Trophoblast cell (in vitro differentiated cells and primary cell): ENCODE measurements at regions not wholly inside any gene's neighbourhood (a gene's known extent, or its start where the extent isn't known, plus 50 kb on each side); places are given as distances from the start of the nearest gene placed in this dataset.

ENCODE experiments used
- DNase-seq, 2 donors: peaks; one replicate each; pipeline ENCODE4 v3.0.0-alpha.2; 2016
- H2AFZ ChIP-seq: 2 replicates; pipeline ENCODE4 v1.6.1; 2013; ENCODE audit warnings: low read length, moderate library complexity, mild to moderate bottlenecking; ENCODE audit not compliant: insufficient read depth, poor library complexity
- H2AK5ac ChIP-seq: 2 replicates; pipeline ENCODE4 v1.6.1; 2013; ENCODE audit warnings: mild to moderate bottlenecking, low read length
- H2BK120ac ChIP-seq: 2 replicates; pipeline ENCODE4 v1.6.1; 2013; ENCODE audit warnings: low read length, mild to moderate bottlenecking, moderate library complexity; ENCODE audit not compliant: insufficient read depth, poor library complexity
- H2BK12ac ChIP-seq: 2 replicates; pipeline ENCODE4 v1.6.1; 2013; ENCODE audit warnings: mild to moderate bottlenecking, low read length, moderate library complexity
- H2BK5ac ChIP-seq: 2 replicates; pipeline ENCODE4 v1.6.1; 2013; ENCODE audit warnings: low read length, low read depth, moderate library complexity, mild to moderate bottlenecking; ENCODE audit not compliant: poor library complexity
- H3K14ac ChIP-seq: 2 replicates; pipeline ENCODE4 v1.6.1; 2013; ENCODE audit warnings: mild to moderate bottlenecking, low read length
- H3K18ac ChIP-seq: 2 replicates; pipeline ENCODE4 v1.6.1; 2013; ENCODE audit warnings: mild to moderate bottlenecking, low read length
- H3K23ac ChIP-seq: 2 replicates; pipeline ENCODE4 v1.6.1; 2013; ENCODE audit warnings: low read length
- H3K27ac ChIP-seq: 2 replicates; pipeline ENCODE4 v1.5.1; 2013; ENCODE audit warnings: low read depth, mild to moderate bottlenecking, inconsistent platforms, low read length, moderate library complexity
- H3K27me3 ChIP-seq: 2 replicates; pipeline ENCODE4 v1.6.1; 2013; ENCODE audit warnings: inconsistent platforms, mild to moderate bottlenecking, low read length, moderate library complexity; ENCODE audit not compliant: insufficient read depth
- H3K36me3 ChIP-seq, 2 experiments: 1 replicate in 1 of 2; 2 replicates in 1 of 2; pipeline ENCODE4 v1.6.1; 2013; ENCODE audit warnings: low read length in 2 of 2, mild to moderate bottlenecking in 2 of 2, moderate library complexity in 1 of 2; ENCODE audit not compliant: insufficient read depth in 2 of 2, control insufficient read depth in 1 of 2
- H3K4ac ChIP-seq: 2 replicates; pipeline ENCODE4 v1.6.1; 2013; ENCODE audit warnings: low read depth, mild to moderate bottlenecking, low read length, moderate library complexity
- H3K4me1 ChIP-seq, 2 experiments: 1 replicate in 1 of 2; 2 replicates in 1 of 2; pipeline ENCODE4 v1.6.1; 2013; ENCODE audit warnings: low read length in 2 of 2, mild to moderate bottlenecking in 2 of 2, moderate library complexity in 1 of 2; ENCODE audit not compliant: insufficient read depth in 2 of 2, control insufficient read depth in 1 of 2
- H3K4me2 ChIP-seq: 2 replicates; pipeline ENCODE4 v1.6.1; 2013; ENCODE audit warnings: inconsistent platforms, mild to moderate bottlenecking, low read length, moderate library complexity
- H3K4me3 ChIP-seq: 2 replicates; pipeline ENCODE4 v1.5.1; 2013; ENCODE audit warnings: mild to moderate bottlenecking, low read depth, low read length, inconsistent platforms
- H3K79me1 ChIP-seq: one replicate; pipeline ENCODE4 v1.6.1; 2013; ENCODE audit warnings: low read length
- H3K79me2 ChIP-seq: 2 replicates; pipeline ENCODE4 v1.6.1; 2013; ENCODE audit warnings: low read length, mild to moderate bottlenecking; ENCODE audit not compliant: control insufficient read depth, insufficient read depth, poor library complexity
- H3K9ac ChIP-seq: 2 replicates; pipeline ENCODE4 v1.6.1; 2013; ENCODE audit warnings: mild to moderate bottlenecking, low read length
- H3K9me3 ChIP-seq: 2 replicates; pipeline ENCODE4 v1.6.1; 2013; ENCODE audit warnings: low read depth, mild to moderate bottlenecking, control low read depth, inconsistent platforms, low read length; ENCODE audit not compliant: insufficient read depth
- H4K12ac ChIP-seq: 2 replicates; pipeline ENCODE4 v1.6.1; 2013; ENCODE audit warnings: low read depth, mild to moderate bottlenecking, low read length, moderate library complexity
- H4K8ac ChIP-seq: 2 replicates; pipeline ENCODE4 v1.6.1; 2013; ENCODE audit warnings: low read depth, mild to moderate bottlenecking, low read length, moderate library complexity
- H4K91ac ChIP-seq: one replicate; pipeline ENCODE4 v1.6.1; 2013; ENCODE audit warnings: low read depth, mild to moderate bottlenecking, low read length, moderate library complexity
- WGBS: extraction: QIAGEN DNeasy Blood & Tissue Kit; methylation state at CpG from one replicate; pipeline ENCODE4 v1.1.7; 2013; ENCODE audit warnings: missing lambda C conversion rate; ENCODE audit not compliant: insufficient read length, insufficient coverage; ENCODE audit errors: extremely low coverage; 5-methylcytosine and 5-hydroxymethylcytosine counted together

- Histone ChIP-seq H4K8ac (no peak overlapping the region), H3K14ac (no peak overlapping the region), H3K27ac (no peak overlapping the region), H3K23ac (no peak overlapping the region), H2AK5ac (no peak overlapping the region), H3K4me1 (no peaks in the 10 kb centered on the region), H3K27me3 (no peaks in the 10 kb centered on the region), H4K12ac (no peak overlapping the region), H3K4me3 (no peak overlapping the region), H4K91ac (no peak overlapping the region), H3K36me3 (no peaks in the 10 kb centered on the region), H3K9me3 (no peaks in the 10 kb centered on the region), H3K79me1 (no peaks in the 10 kb centered on the region), H3K4ac (no peak overlapping the region), H3K9ac (no peak overlapping the region), H2BK12ac (no peak overlapping the region), H3K18ac (no peak overlapping the region), H2BK5ac (no peak overlapping the region), H2BK120ac (no peak overlapping the region), H3K79me2 (no peaks in the 10 kb centered on the region), H3K4me2 (no peak overlapping the region), H2AFZ (no peak overlapping the region)
- DNase-seq, result no peak
- WGBS, result no CpG with 5 or more reads among the region's 4 CpGs
Measured at GRCh38 chr13:47232516-47232915, 335.7 kb upstream of the HTR2A start.

GRCh38 chr13:47230155-47230554 lies 333.3 kb upstream of the HTR2A start:
- Histone ChIP-seq H3K4me3 (no peak overlapping the region), H3K18ac (no peak overlapping the region), H3K27me3 (no peaks in the 10 kb centered on the region), H2BK120ac (no peak overlapping the region), H3K4me1 (no peaks in the 10 kb centered on the region), H2BK5ac (no peak overlapping the region), H3K4ac (no peak overlapping the region), H3K27ac (no peak overlapping the region), H3K79me1 (no peaks in the 10 kb centered on the region), H2AFZ (no peak overlapping the region), H3K14ac (no peak overlapping the region), H4K8ac (no peak overlapping the region), H2AK5ac (no peak overlapping the region), H3K36me3 (no peaks in the 10 kb centered on the region), H3K23ac (no peak overlapping the region), H3K79me2 (no peaks in the 10 kb centered on the region), H3K9ac (no peak overlapping the region), H3K9me3 (no peaks in the 10 kb centered on the region), H3K4me2 (no peak overlapping the region), H2BK12ac (no peak overlapping the region), H4K91ac (no peak overlapping the region), H4K12ac (no peak overlapping the region)
- DNase-seq, result no peak
- WGBS, result no CpG with 5 or more reads among the region's 2 CpGs

GRCh38 chr13:47226516-47226915 lies 329.7 kb upstream of the HTR2A start:
- Histone ChIP-seq H2BK120ac (no peak overlapping the region), H3K9me3 (no peaks in the 10 kb centered on the region), H3K4ac (no peak overlapping the region), H2BK12ac (no peak overlapping the region), H2AFZ (no peak overlapping the region), H3K27me3 (no peaks in the 10 kb centered on the region), H4K8ac (no peak overlapping the region), H4K91ac (no peak overlapping the region), H4K12ac (no peak overlapping the region), H3K36me3 (no peaks in the 10 kb centered on the region), H2AK5ac (no peak overlapping the region), H3K79me2 (no peaks in the 10 kb centered on the region), H3K79me1 (no peaks in the 10 kb centered on the region), H3K9ac (no peak overlapping the region), H3K4me1 (no peaks in the 10 kb centered on the region), H3K4me2 (no peak overlapping the region), H3K23ac (no peak overlapping the region), H2BK5ac (no peak overlapping the region), H3K18ac (no peak overlapping the region), H3K27ac (no peak overlapping the region), H3K4me3 (no peak overlapping the region), H3K14ac (no peak overlapping the region)
- no peak for DNase-seq

- no peak overlapping the region for H2BK12ac ChIP-seq
- no peak overlapping the region for H2BK5ac ChIP-seq
- no peak overlapping the region for H2BK120ac ChIP-seq
- H4K12ac ChIP-seq, result no peak overlapping the region
- no peak overlapping the region for H3K18ac ChIP-seq
- H3K4ac ChIP-seq, result no peak overlapping the region
- H3K36me3 ChIP-seq, result no peaks in the 10 kb centered on the region
- H3K79me1 ChIP-seq, result peaks cover 2% of the 10 kb centered on the region
- H3K79me2 ChIP-seq, result no peaks in the 10 kb centered on the region
- no peaks in the 10 kb centered on the region for H3K27me3 ChIP-seq
- no peaks in the 10 kb centered on the region for H3K4me1 ChIP-seq
- H3K23ac ChIP-seq, result no peak overlapping the region
- H3K4me3 ChIP-seq, result no peak overlapping the region
- no peak overlapping the region for H3K4me2 ChIP-seq
- H3K27ac ChIP-seq, result no peak overlapping the region
- H2AK5ac ChIP-seq, result no peak overlapping the region
- no peak for DNase-seq
- no peak overlapping the region for H3K14ac ChIP-seq
- no peak overlapping the region for H3K9ac ChIP-seq
- no peaks in the 10 kb centered on the region for H3K9me3 ChIP-seq
- H4K91ac ChIP-seq, result no peak overlapping the region
- no peak overlapping the region for H4K8ac ChIP-seq
- WGBS, result 100% methylated on average over 1 of the region's 3 CpGs
- H2AFZ ChIP-seq, result no peak overlapping the region
Measured at GRCh38 chr13:47220453-47221140, 323.7 kb upstream of the HTR2A start.
